ENCODE measurements at regions not wholly inside any gene's neighbourhood (a gene's known extent, or its start where the extent isn't known, plus 50 kb on each side); places are given as distances from the start of the nearest gene placed in this dataset.

DNA sequence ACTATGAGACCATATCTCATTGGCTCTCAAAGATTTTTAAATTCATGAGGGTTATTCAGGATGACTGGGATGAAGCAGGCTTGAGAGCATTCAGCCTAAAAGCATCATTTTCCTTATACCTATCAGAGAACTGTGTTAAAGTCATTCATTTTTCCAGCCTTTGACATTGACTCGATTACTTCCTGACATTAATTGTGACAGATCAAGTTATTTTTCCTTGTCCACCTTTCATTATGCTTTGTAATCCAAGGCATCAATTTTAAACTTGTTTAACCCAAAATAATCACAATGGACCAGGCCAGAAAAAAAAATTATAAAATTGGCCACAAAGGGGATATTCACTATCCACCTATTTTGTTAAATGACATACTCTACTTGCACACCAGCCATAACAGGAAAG is 1606.8 kb upstream of the PIK3C3 start:
- H3K9me3 Mint-ChIP-seq, result no peaks in the 10 kb centered on the region
- Histone ChIP-seq H3F3A (replicated peaks; ENCODE audit: low read depth) (no peaks in the 10 kb centered on the region), H3K27me3 (ENCODE audit: insufficient read depth) (no peaks in the 10 kb centered on the region), H4K20me1 (replicated peaks; ENCODE audit: insufficient read depth) (no peaks in the 10 kb centered on the region), H3K4me1 (ENCODE audit: insufficient read depth) (no peaks in the 10 kb centered on the region), H3K4me2 (no peak overlapping the region), H3K4me3 (no peak overlapping the region), H3K79me2 (replicated peaks; ENCODE audit: insufficient read depth) (no peaks in the 10 kb centered on the region), H3K36me3 (ENCODE audit: insufficient read depth) (no peaks in the 10 kb centered on the region), H3K9me2 (ENCODE audit: insufficient read depth) (no peaks in the 10 kb centered on the region), H3K27ac (ENCODE audit: low read depth) (no peak overlapping the region), H2AFZ (no peak overlapping the region)
- H3K36me3 Mint-ChIP-seq (ENCODE audit: low read depth), result no peaks in the 10 kb centered on the region
- ATAC-seq (no peak), DNase-seq (ENCODE audit: low spot score) (no peak)
- no peak for TF ChIP-seq JUNB (IDR thresholded peaks at IDR 0.05; ENCODE audit: unreplicated experiment)
- no peak overlapping the region for H3K4me3 Mint-ChIP-seq
- H3K4me1 Mint-ChIP-seq, result no peaks in the 10 kb centered on the region
- no peaks in the 10 kb centered on the region for H3K27me3 Mint-ChIP-seq (ENCODE audit: insufficient read depth, low read depth, poor library complexity)
- no peak overlapping the region for H3K27ac Mint-ChIP-seq

DNA sequence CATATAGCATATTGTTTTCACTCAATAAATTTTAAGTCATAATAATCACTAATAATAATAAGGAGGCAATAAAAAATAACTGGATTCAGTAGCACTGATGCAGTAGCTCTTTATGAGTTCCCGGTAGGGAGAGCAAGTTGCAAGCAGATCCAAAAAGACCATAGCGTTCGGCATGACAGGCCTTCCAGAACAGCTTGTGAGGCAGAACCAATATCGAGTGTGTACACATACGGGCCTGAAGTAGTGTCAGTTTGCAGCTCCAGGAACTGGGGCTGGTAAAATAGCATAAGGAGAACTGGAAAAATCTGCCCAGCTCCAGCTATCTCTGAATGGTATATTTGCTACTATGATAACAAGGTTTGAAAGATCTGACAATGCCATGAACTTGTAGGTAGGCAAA is 1607.8 kb upstream of the PIK3C3 start:
- Histone ChIP-seq H4K20me1 (replicated peaks; ENCODE audit: insufficient read depth) (no peaks in the 10 kb centered on the region), H2AFZ (no peak overlapping the region), H3K79me2 (replicated peaks; ENCODE audit: insufficient read depth) (no peaks in the 10 kb centered on the region), H3K4me3 (no peak overlapping the region), H3K9me2 (ENCODE audit: insufficient read depth) (no peaks in the 10 kb centered on the region), H3K27me3 (ENCODE audit: insufficient read depth) (no peaks in the 10 kb centered on the region), H3K4me1 (ENCODE audit: insufficient read depth) (no peaks in the 10 kb centered on the region), H3K4me2 (no peak overlapping the region), H3K36me3 (ENCODE audit: insufficient read depth) (no peaks in the 10 kb centered on the region), H3F3A (replicated peaks; ENCODE audit: low read depth) (no peaks in the 10 kb centered on the region), H3K27ac (ENCODE audit: low read depth) (no peak overlapping the region)
- Mint-ChIP-seq H3K4me1 (no peaks in the 10 kb centered on the region), H3K27me3 (ENCODE audit: insufficient read depth, low read depth, poor library complexity) (no peaks in the 10 kb centered on the region), H3K9me3 (no peaks in the 10 kb centered on the region), H3K4me3 (no peak overlapping the region), H3K36me3 (ENCODE audit: low read depth) (no peaks in the 10 kb centered on the region), H3K27ac (no peak overlapping the region)
- DNase-seq (ENCODE audit: low spot score), result no peak
- TF ChIP-seq EZH2phosphoT487 (IDR thresholded peaks at IDR 0.05; ENCODE audit: unreplicated experiment) (no peak), NANOG (IDR thresholded peaks at IDR 0.05; ENCODE audit: borderline replicate concordance) (no peak), STAT1 (IDR thresholded peaks at IDR 0.05; ENCODE audit: unreplicated experiment) (no peak)
- TF ChIP-seq, protein P1, sequence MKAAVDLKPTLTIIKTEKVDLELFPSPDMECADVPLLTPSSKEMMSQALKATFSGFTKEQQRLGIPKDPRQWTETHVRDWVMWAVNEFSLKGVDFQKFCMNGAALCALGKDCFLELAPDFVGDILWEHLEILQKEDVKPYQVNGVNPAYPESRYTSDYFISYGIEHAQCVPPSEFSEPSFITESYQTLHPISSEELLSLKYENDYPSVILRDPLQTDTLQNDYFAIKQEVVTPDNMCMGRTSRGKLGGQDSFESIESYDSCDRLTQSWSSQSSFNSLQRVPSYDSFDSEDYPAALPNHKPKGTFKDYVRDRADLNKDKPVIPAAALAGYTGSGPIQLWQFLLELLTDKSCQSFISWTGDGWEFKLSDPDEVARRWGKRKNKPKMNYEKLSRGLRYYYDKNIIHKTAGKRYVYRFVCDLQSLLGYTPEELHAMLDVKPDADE (IDR thresholded peaks at IDR 0.05), result no peak
- TF ChIP-seq, protein P2, sequence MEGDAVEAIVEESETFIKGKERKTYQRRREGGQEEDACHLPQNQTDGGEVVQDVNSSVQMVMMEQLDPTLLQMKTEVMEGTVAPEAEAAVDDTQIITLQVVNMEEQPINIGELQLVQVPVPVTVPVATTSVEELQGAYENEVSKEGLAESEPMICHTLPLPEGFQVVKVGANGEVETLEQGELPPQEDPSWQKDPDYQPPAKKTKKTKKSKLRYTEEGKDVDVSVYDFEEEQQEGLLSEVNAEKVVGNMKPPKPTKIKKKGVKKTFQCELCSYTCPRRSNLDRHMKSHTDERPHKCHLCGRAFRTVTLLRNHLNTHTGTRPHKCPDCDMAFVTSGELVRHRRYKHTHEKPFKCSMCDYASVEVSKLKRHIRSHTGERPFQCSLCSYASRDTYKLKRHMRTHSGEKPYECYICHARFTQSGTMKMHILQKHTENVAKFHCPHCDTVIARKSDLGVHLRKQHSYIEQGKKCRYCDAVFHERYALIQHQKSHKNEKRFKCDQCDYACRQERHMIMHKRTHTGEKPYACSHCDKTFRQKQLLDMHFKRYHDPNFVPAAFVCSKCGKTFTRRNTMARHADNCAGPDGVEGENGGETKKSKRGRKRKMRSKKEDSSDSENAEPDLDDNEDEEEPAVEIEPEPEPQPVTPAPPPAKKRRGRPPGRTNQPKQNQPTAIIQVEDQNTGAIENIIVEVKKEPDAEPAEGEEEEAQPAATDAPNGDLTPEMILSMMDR (conservative IDR thresholded peaks at IDR 0.05; ENCODE audit: low read depth in 2 of 2), result no peak
- ATAC-seq, result no peak

DNA sequence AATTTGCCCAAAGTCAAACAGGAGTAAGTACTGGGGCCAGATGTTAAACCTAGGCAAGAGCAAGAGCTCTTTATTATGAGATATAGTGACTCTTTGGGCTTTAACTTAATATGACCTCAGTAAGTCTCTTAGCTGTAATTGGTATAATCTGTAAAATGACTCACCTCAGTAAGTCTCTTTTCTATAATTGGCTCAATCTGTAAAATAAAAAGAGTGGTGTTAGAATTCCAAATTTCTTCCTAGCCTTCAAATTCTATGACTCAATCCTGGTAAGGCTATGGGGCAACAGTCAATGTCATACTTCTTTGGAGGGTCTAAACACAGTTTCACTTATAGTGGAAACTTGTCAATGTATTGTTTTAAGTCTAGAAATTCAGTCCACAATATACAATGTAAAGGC is 1608.9 kb upstream of the PIK3C3 start:
- H3K9me3 Mint-ChIP-seq, result no peaks in the 10 kb centered on the region
- H3K27me3 Mint-ChIP-seq (ENCODE audit: insufficient read depth, low read depth, poor library complexity), result no peaks in the 10 kb centered on the region
- Histone ChIP-seq H3K27ac (ENCODE audit: low read depth) (no peak overlapping the region), H3F3A (replicated peaks; ENCODE audit: low read depth) (no peaks in the 10 kb centered on the region), H3K4me2 (no peak overlapping the region), H3K27me3 (ENCODE audit: insufficient read depth) (no peaks in the 10 kb centered on the region), H3K4me1 (ENCODE audit: insufficient read depth) (no peaks in the 10 kb centered on the region), H3K36me3 (ENCODE audit: insufficient read depth) (no peaks in the 10 kb centered on the region), H3K9me2 (ENCODE audit: insufficient read depth) (no peaks in the 10 kb centered on the region), H3K79me2 (replicated peaks; ENCODE audit: insufficient read depth) (no peaks in the 10 kb centered on the region), H2AFZ (no peak overlapping the region), H3K4me3 (no peak overlapping the region), H4K20me1 (replicated peaks; ENCODE audit: insufficient read depth) (no peaks in the 10 kb centered on the region)
- ATAC-seq (no peak), DNase-seq (ENCODE audit: low spot score) (no peak)
- no peaks in the 10 kb centered on the region for H3K4me1 Mint-ChIP-seq
- H3K36me3 Mint-ChIP-seq (ENCODE audit: low read depth), result no peaks in the 10 kb centered on the region
- H3K27ac Mint-ChIP-seq, result no peak overlapping the region
- no peak overlapping the region for H3K4me3 Mint-ChIP-seq
- TF ChIP-seq NANOG (IDR thresholded peaks at IDR 0.05; ENCODE audit: borderline replicate concordance), result no peak
- TF ChIP-seq, protein P3, sequence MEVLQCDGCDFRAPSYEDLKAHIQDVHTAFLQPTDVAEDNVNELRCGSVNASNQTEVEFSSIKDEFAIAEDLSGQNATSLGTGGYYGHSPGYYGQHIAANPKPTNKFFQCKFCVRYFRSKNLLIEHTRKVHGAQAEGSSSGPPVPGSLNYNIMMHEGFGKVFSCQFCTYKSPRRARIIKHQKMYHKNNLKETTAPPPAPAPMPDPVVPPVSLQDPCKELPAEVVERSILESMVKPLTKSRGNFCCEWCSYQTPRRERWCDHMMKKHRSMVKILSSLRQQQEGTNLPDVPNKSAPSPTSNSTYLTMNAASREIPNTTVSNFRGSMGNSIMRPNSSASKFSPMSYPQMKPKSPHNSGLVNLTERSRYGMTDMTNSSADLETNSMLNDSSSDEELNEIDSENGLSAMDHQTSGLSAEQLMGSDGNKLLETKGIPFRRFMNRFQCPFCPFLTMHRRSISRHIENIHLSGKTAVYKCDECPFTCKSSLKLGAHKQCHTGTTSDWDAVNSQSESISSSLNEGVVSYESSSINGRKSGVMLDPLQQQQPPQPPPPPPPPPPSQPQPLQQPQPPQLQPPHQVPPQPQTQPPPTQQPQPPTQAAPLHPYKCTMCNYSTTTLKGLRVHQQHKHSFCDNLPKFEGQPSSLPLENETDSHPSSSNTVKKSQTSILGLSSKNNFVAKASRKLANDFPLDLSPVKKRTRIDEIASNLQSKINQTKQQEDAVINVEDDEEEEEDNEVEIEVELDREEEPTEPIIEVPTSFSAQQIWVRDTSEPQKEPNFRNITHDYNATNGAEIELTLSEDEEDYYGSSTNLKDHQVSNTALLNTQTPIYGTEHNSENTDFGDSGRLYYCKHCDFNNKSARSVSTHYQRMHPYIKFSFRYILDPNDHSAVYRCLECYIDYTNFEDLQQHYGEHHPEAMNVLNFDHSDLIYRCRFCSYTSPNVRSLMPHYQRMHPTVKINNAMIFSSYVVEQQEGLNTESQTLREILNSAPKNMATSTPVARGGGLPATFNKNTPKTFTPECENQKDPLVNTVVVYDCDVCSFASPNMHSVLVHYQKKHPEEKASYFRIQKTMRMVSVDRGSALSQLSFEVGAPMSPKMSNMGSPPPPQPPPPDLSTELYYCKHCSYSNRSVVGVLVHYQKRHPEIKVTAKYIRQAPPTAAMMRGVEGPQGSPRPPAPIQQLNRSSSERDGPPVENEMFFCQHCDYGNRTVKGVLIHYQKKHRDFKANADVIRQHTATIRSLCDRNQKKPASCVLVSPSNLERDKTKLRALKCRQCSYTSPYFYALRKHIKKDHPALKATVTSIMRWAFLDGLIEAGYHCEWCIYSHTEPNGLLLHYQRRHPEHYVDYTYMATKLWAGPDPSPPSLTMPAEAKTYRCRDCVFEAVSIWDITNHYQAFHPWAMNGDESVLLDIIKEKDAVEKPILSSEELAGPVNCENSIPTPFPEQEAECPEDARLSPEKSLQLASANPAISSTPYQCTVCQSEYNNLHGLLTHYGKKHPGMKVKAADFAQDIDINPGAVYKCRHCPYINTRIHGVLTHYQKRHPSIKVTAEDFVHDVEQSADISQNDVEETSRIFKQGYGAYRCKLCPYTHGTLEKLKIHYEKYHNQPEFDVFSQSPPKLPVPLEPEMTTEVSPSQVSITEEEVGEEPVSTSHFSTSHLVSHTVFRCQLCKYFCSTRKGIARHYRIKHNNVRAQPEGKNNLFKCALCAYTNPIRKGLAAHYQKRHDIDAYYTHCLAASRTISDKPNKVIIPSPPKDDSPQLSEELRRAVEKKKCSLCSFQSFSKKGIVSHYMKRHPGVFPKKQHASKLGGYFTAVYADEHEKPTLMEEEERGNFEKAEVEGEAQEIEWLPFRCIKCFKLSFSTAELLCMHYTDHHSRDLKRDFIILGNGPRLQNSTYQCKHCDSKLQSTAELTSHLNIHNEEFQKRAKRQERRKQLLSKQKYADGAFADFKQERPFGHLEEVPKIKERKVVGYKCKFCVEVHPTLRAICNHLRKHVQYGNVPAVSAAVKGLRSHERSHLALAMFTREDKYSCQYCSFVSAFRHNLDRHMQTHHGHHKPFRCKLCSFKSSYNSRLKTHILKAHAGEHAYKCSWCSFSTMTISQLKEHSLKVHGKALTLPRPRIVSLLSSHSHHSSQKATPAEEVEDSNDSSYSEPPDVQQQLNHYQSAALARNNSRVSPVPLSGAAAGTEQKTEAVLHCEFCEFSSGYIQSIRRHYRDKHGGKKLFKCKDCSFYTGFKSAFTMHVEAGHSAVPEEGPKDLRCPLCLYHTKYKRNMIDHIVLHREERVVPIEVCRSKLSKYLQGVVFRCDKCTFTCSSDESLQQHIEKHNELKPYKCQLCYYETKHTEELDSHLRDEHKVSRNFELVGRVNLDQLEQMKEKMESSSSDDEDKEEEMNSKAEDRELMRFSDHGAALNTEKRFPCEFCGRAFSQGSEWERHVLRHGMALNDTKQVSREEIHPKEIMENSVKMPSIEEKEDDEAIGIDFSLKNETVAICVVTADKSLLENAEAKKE (CRISPR knock-in tag; IDR thresholded peaks at IDR 0.05), result no peak
- TF ChIP-seq ZNF331 (CRISPR knock-in tag; IDR thresholded peaks at IDR 0.05; ENCODE audit: low read depth), result no peak
- no peak for TF ChIP-seq EZH2phosphoT487 (IDR thresholded peaks at IDR 0.05; ENCODE audit: unreplicated experiment)
- TF ChIP-seq POLR2AphosphoS5 (IDR thresholded peaks at IDR 0.05; ENCODE audit: low read depth), result no peak

All from GM23338 (cell line).